ENCODE measurements at regions not wholly inside any gene's neighbourhood (a gene's known extent, or its start where the extent isn't known, plus 50 kb on each side); places are given as distances from the start of the nearest gene placed in this dataset.
"Not testable (repeated sequence)": the region's sequence is repeated elsewhere in the genome, so short reads cannot be mapped to it uniquely, and the experiment has no call there.

- TF ChIP-seq CTCF (IDR thresholded peaks at IDR 0.05) = no peak
- H3K36me3 Mint-ChIP-seq (ENCODE audit: unreplicated experiment) = no peaks in the 10 kb centered on the region
- H3K4me3 Mint-ChIP-seq (ENCODE audit: unreplicated experiment) = no peak overlapping the region
- no peaks in the 10 kb centered on the region for H3K9me3 Mint-ChIP-seq (ENCODE audit: unreplicated experiment)
- H3K27ac Mint-ChIP-seq (ENCODE audit: unreplicated experiment) = no peak overlapping the region
- no peaks in the 10 kb centered on the region for H3K27me3 Mint-ChIP-seq (ENCODE audit: unreplicated experiment)
- peaks cover 7% of the 10 kb centered on the region for H3K4me1 Mint-ChIP-seq (ENCODE audit: unreplicated experiment)
- no peak for DNase-seq (ENCODE audit: extremely low spot score, unreplicated experiment)
Observed at GRCh38 chr2:44086629-44087028, 82.0 kb upstream of the PPM1B start.

GRCh38 chr2:44087036-44087713 lies 81.5 kb upstream of the PPM1B start:
- Mint-ChIP-seq H3K9me3 (ENCODE audit: unreplicated experiment) (no peaks in the 10 kb centered on the region), H3K27ac (ENCODE audit: unreplicated experiment) (peak overlapping the region; percentile 57), H3K4me3 (ENCODE audit: unreplicated experiment) (peak overlapping the region; percentile 81), H3K36me3 (ENCODE audit: unreplicated experiment) (no peaks in the 10 kb centered on the region), H3K4me1 (ENCODE audit: unreplicated experiment) (peaks cover 7% of the 10 kb centered on the region), H3K27me3 (ENCODE audit: unreplicated experiment) (no peaks in the 10 kb centered on the region)
- peak; percentile 98 for TF ChIP-seq CTCF (IDR thresholded peaks at IDR 0.05)
- DNase-seq (ENCODE audit: extremely low spot score, unreplicated experiment) = peak; percentile 92

GRCh38 chr2:44087714-44088092 lies 81.0 kb upstream of the PPM1B start:
- no peak for TF ChIP-seq CTCF (IDR thresholded peaks at IDR 0.05)
- Mint-ChIP-seq H3K4me3 (ENCODE audit: unreplicated experiment) (peak overlapping the region; percentile 81), H3K27ac (ENCODE audit: unreplicated experiment) (peak overlapping the region; percentile 57)

GRCh38 chr2:44092519-44092918 lies 76.2 kb upstream of the PPM1B start:
- H3K27ac Mint-ChIP-seq (ENCODE audit: unreplicated experiment); H3K27me3 Mint-ChIP-seq (ENCODE audit: unreplicated experiment); DNase-seq (ENCODE audit: extremely low spot score, unreplicated experiment); H3K4me1 Mint-ChIP-seq (ENCODE audit: unreplicated experiment); H3K9me3 Mint-ChIP-seq (ENCODE audit: unreplicated experiment); H3K4me3 Mint-ChIP-seq (ENCODE audit: unreplicated experiment); H3K36me3 Mint-ChIP-seq (ENCODE audit: unreplicated experiment): not testable (repeated sequence)

More at GRCh38 chr2:44087714-44088092, 81.0 kb upstream of the PPM1B start:
- Mint-ChIP-seq H3K36me3 (ENCODE audit: unreplicated experiment) (no peaks in the 10 kb centered on the region), H3K4me1 (ENCODE audit: unreplicated experiment) (peaks cover 7% of the 10 kb centered on the region), H3K27me3 (ENCODE audit: unreplicated experiment) (no peaks in the 10 kb centered on the region), H3K9me3 (ENCODE audit: unreplicated experiment) (no peaks in the 10 kb centered on the region)
- no peak for DNase-seq (ENCODE audit: extremely low spot score, unreplicated experiment)

GRCh38 chr2:44093970-44094369 lies 74.7 kb upstream of the PPM1B start:
- Mint-ChIP-seq H3K27me3 (ENCODE audit: unreplicated experiment) (peaks cover 5% of the 10 kb centered on the region), H3K4me1 (ENCODE audit: unreplicated experiment) (no peaks in the 10 kb centered on the region), H3K4me3 (ENCODE audit: unreplicated experiment) (no peak overlapping the region), H3K9me3 (ENCODE audit: unreplicated experiment) (no peaks in the 10 kb centered on the region), H3K27ac (ENCODE audit: unreplicated experiment) (no peak overlapping the region), H3K36me3 (ENCODE audit: unreplicated experiment) (no peaks in the 10 kb centered on the region)
- DNase-seq (ENCODE audit: extremely low spot score, unreplicated experiment) = no peak
- no peak for TF ChIP-seq CTCF (IDR thresholded peaks at IDR 0.05)
